ENCODE measurements at regions not wholly inside any gene's neighbourhood (a gene's known extent, or its start where the extent isn't known, plus 50 kb on each side); places are given as distances from the start of the nearest gene placed in this dataset.

DNA sequence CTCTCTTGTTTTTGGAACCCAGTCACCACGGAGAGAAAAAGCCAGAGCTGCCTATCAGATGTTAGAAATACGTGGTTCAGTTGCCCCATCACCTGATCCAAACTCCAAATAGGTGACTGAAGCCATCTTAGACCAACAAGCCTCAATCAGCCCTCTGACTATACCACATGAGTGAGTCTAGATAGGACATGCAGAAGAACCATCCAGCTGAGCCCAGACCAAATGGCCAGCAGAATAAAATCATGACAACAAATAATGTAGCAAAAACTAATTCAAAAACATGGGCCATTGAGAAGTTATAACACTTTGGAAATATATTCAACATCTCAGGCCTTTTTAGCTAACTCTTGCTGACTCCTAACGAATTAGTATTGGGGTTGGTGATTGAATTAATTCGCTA, 348.4 kb upstream of the C1orf87 start:
- TF ChIP-seq, protein P1, sequence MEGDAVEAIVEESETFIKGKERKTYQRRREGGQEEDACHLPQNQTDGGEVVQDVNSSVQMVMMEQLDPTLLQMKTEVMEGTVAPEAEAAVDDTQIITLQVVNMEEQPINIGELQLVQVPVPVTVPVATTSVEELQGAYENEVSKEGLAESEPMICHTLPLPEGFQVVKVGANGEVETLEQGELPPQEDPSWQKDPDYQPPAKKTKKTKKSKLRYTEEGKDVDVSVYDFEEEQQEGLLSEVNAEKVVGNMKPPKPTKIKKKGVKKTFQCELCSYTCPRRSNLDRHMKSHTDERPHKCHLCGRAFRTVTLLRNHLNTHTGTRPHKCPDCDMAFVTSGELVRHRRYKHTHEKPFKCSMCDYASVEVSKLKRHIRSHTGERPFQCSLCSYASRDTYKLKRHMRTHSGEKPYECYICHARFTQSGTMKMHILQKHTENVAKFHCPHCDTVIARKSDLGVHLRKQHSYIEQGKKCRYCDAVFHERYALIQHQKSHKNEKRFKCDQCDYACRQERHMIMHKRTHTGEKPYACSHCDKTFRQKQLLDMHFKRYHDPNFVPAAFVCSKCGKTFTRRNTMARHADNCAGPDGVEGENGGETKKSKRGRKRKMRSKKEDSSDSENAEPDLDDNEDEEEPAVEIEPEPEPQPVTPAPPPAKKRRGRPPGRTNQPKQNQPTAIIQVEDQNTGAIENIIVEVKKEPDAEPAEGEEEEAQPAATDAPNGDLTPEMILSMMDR (IDR thresholded peaks at IDR 0.05): no peak
- TF ChIP-seq POLR2A (IDR thresholded peaks at IDR 0.05): no peak

All from breast epithelium (tissue), 3 donors.